Thyroid gland (tissue), 4 donors: ENCODE measurements at regions not wholly inside any gene's neighbourhood (a gene's known extent, or its start where the extent isn't known, plus 50 kb on each side); places are given as distances from the start of the nearest gene placed in this dataset.

Experiments used
- POLR2A ChIP-seq, 2 donors: fragments of 450-650 bp; IDR thresholded peaks; one replicate each; pipeline ENCODE4 v1.6.1; 2017; ENCODE audit warnings: antibody characterized with exemption in 2 of 2, mild to moderate bottlenecking in 2 of 2, moderate library complexity in 1 of 2
- TF ChIP-seq, protein P1 (sequence below), 6 experiments: fragments of 200-600 bp in 3 of 6; fragments of 450-650 bp in 3 of 6; sonication (generic) in 3 of 6; IDR thresholded peaks; one replicate each; pipeline ENCODE4 v1.5.1; 2016 to 2019; ENCODE audit warnings: antibody characterized with exemption in 6 of 6, mild to moderate bottlenecking in 2 of 6, inconsistent platforms in 1 of 6, moderate library complexity in 1 of 6

- TF ChIP-seq, protein P1, sequence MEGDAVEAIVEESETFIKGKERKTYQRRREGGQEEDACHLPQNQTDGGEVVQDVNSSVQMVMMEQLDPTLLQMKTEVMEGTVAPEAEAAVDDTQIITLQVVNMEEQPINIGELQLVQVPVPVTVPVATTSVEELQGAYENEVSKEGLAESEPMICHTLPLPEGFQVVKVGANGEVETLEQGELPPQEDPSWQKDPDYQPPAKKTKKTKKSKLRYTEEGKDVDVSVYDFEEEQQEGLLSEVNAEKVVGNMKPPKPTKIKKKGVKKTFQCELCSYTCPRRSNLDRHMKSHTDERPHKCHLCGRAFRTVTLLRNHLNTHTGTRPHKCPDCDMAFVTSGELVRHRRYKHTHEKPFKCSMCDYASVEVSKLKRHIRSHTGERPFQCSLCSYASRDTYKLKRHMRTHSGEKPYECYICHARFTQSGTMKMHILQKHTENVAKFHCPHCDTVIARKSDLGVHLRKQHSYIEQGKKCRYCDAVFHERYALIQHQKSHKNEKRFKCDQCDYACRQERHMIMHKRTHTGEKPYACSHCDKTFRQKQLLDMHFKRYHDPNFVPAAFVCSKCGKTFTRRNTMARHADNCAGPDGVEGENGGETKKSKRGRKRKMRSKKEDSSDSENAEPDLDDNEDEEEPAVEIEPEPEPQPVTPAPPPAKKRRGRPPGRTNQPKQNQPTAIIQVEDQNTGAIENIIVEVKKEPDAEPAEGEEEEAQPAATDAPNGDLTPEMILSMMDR (IDR thresholded peaks at IDR 0.05), result no peak
- no peak for TF ChIP-seq POLR2A (IDR thresholded peaks at IDR 0.05)
Observed at GRCh38 chr1:14190508-14190907, 408.0 kb upstream of the KAZN start.
